ENCODE measurements at regions not wholly inside any gene's neighbourhood (a gene's known extent, or its start where the extent isn't known, plus 50 kb on each side); places are given as distances from the start of the nearest gene placed in this dataset.
"Not testable (repeated sequence)": the region's sequence is repeated elsewhere in the genome, so short reads cannot be mapped to it uniquely, and the experiment has no call there.

- Histone ChIP-seq H3K23ac (ENCODE audit: low read length in 2 of 2) (no peak overlapping the region), H4K8ac (ENCODE audit: low read length) (no peak overlapping the region), H2BK12ac (ENCODE audit: low read length in 2 of 2) (no peak overlapping the region), H3K18ac (ENCODE audit: low read depth in 1 of 2, low read length in 2 of 2) (no peak overlapping the region), H2AK5ac (ENCODE audit: low read length, severe bottlenecking) (no peak overlapping the region), H3K14ac (ENCODE audit: low read length in 2 of 2) (no peak overlapping the region), H3K4me3 (ENCODE audit: insufficient read depth in 1 of 2, low read depth in 1 of 2, low read length in 2 of 2) (no peak overlapping the region), H3K4me2 (ENCODE audit: low read length, poor library complexity, severe bottlenecking) (no peak overlapping the region), H2BK15ac (ENCODE audit: low read depth, poor library complexity, severe bottlenecking) (no peak overlapping the region), H3K9me3 (ENCODE audit: control insufficient read depth, low read length) (peaks cover 1% of the 10 kb centered on the region), H3K4ac (ENCODE audit: low read depth in 1 of 2, low read length in 2 of 2) (no peak overlapping the region), H3K9ac (ENCODE audit: low read length) (no peak overlapping the region), H2AFZ (ENCODE audit: low read depth, low read length) (no peak overlapping the region), H3K27ac (ENCODE audit: low read length, poor library complexity, severe bottlenecking) (no peak overlapping the region), H2BK5ac (ENCODE audit: low read depth, low read length, poor library complexity, severe bottlenecking) (no peak overlapping the region), H3K4me1 (ENCODE audit: control insufficient read depth, insufficient read depth, low read depth, low read length) (no peaks in the 10 kb centered on the region), H3K79me1 (replicated peaks; ENCODE audit: low read length, poor library complexity, severe bottlenecking) (no peaks in the 10 kb centered on the region), H2BK120ac (ENCODE audit: low read depth, low read length) (no peak overlapping the region), H3K27me3 (ENCODE audit: control insufficient read depth in 1 of 2, insufficient read depth in 1 of 2, low read length in 2 of 2) (peaks cover 0 to 20% of the 10 kb centered on the region in 2 experiments), H3K36me3 (ENCODE audit: control insufficient read depth in 1 of 2, insufficient read depth in 2 of 2, low read depth in 1 of 2, low read length in 2 of 2) (no peaks in the 10 kb centered on the region), H4K91ac (ENCODE audit: low read length) (no peak overlapping the region)
- 54% methylated on average over 1 of the region's 1 CpG for WGBS
- no peak for DNase-seq
These were observed 178.0 kb downstream of the ABCC12 start for GRCh38 chr16:47977802-47978201.

- Histone ChIP-seq H3K4ac (ENCODE audit: low read depth in 1 of 2, low read length in 2 of 2) (no peak overlapping the region), H3K27ac (ENCODE audit: low read length, poor library complexity, severe bottlenecking) (no peak overlapping the region), H3K9me3 (ENCODE audit: control insufficient read depth, low read length) (no peaks in the 10 kb centered on the region), H3K36me3 (ENCODE audit: control insufficient read depth in 1 of 2, insufficient read depth in 2 of 2, low read depth in 1 of 2, low read length in 2 of 2) (no peaks in the 10 kb centered on the region), H3K9ac (ENCODE audit: low read length) (no peak overlapping the region), H2BK12ac (ENCODE audit: low read length in 2 of 2) (no peak overlapping the region), H4K8ac (ENCODE audit: low read length) (no peak overlapping the region), H3K4me1 (ENCODE audit: control insufficient read depth, insufficient read depth, low read depth, low read length) (no peaks in the 10 kb centered on the region), H3K79me1 (replicated peaks; ENCODE audit: low read length, poor library complexity, severe bottlenecking) (no peaks in the 10 kb centered on the region), H2AFZ (ENCODE audit: low read depth, low read length) (no peak overlapping the region), H2BK5ac (ENCODE audit: low read depth, low read length, poor library complexity, severe bottlenecking) (no peak overlapping the region), H2BK15ac (ENCODE audit: low read depth, poor library complexity, severe bottlenecking) (no peak overlapping the region), H2AK5ac (ENCODE audit: low read length, severe bottlenecking) (no peak overlapping the region), H3K4me3 (ENCODE audit: insufficient read depth in 1 of 2, low read depth in 1 of 2, low read length in 2 of 2) (no peak overlapping the region), H3K4me2 (ENCODE audit: low read length, poor library complexity, severe bottlenecking) (no peak overlapping the region), H3K18ac (ENCODE audit: low read depth in 1 of 2, low read length in 2 of 2) (no peak overlapping the region), H4K91ac (ENCODE audit: low read length) (no peak overlapping the region), H3K27me3 (ENCODE audit: control insufficient read depth in 1 of 2, insufficient read depth in 1 of 2, low read length in 2 of 2) (peaks cover 0 to 20% of the 10 kb centered on the region in 2 experiments), H2BK120ac (ENCODE audit: low read depth, low read length) (no peak overlapping the region), H3K23ac (ENCODE audit: low read length in 2 of 2) (no peak overlapping the region), H3K14ac (ENCODE audit: low read length in 2 of 2) (no peak overlapping the region)
- no peak for DNase-seq
- 56% methylated on average over 12 of the region's 12 CpGs for whole genome bisulfite sequencing
These were observed 179.1 kb downstream of the ABCC12 start for GRCh38 chr16:47976636-47977210.

GRCh38 chr16:47974971-47975370 lies 180.8 kb downstream of the ABCC12 start:
- H3K18ac ChIP-seq (ENCODE audit: low read depth in 1 of 2, low read length in 2 of 2); H2AK5ac ChIP-seq (ENCODE audit: low read length, severe bottlenecking); H3K4me3 ChIP-seq (ENCODE audit: insufficient read depth in 1 of 2, low read depth in 1 of 2, low read length in 2 of 2); H3K23ac ChIP-seq (ENCODE audit: low read length in 2 of 2); H4K91ac ChIP-seq (ENCODE audit: low read length); H3K4me2 ChIP-seq (ENCODE audit: low read length, poor library complexity, severe bottlenecking); H3K36me3 ChIP-seq (ENCODE audit: control insufficient read depth in 1 of 2, insufficient read depth in 2 of 2, low read depth in 1 of 2, low read length in 2 of 2); H2AFZ ChIP-seq (ENCODE audit: low read depth, low read length); DNase-seq; H2BK15ac ChIP-seq (ENCODE audit: low read depth, poor library complexity, severe bottlenecking); H3K4ac ChIP-seq (ENCODE audit: low read depth in 1 of 2, low read length in 2 of 2); H3K9ac ChIP-seq (ENCODE audit: low read length); H3K79me1 ChIP-seq (replicated peaks; ENCODE audit: low read length, poor library complexity, severe bottlenecking); H2BK120ac ChIP-seq (ENCODE audit: low read depth, low read length); H2BK5ac ChIP-seq (ENCODE audit: low read depth, low read length, poor library complexity, severe bottlenecking); H4K8ac ChIP-seq (ENCODE audit: low read length); H3K14ac ChIP-seq (ENCODE audit: low read length in 2 of 2); H3K27ac ChIP-seq (ENCODE audit: low read length, poor library complexity, severe bottlenecking); H2BK12ac ChIP-seq (ENCODE audit: low read length in 2 of 2); H3K9me3 ChIP-seq (ENCODE audit: control insufficient read depth, low read length); H3K4me1 ChIP-seq (ENCODE audit: control insufficient read depth, insufficient read depth, low read depth, low read length): not testable (repeated sequence)
- peaks cover 0 to 20% of the 10 kb centered on the region in 2 experiments for H3K27me3 ChIP-seq (ENCODE audit: control insufficient read depth in 1 of 2, insufficient read depth in 1 of 2, low read length in 2 of 2)
- WGBS: 94% methylated on average over 5 of the region's 5 CpGs

GRCh38 chr16:47973552-47973951 lies 182.2 kb downstream of the ABCC12 start:
- Histone ChIP-seq H3K36me3 (ENCODE audit: control insufficient read depth in 1 of 2, insufficient read depth in 2 of 2, low read depth in 1 of 2, low read length in 2 of 2) (no peaks in the 10 kb centered on the region), H3K18ac (ENCODE audit: low read depth in 1 of 2, low read length in 2 of 2) (no peak overlapping the region), H3K9me3 (ENCODE audit: control insufficient read depth, low read length) (no peaks in the 10 kb centered on the region), H3K79me1 (replicated peaks; ENCODE audit: low read length, poor library complexity, severe bottlenecking) (no peaks in the 10 kb centered on the region), H4K91ac (ENCODE audit: low read length) (no peak overlapping the region), H3K23ac (ENCODE audit: low read length in 2 of 2) (no peak overlapping the region), H2BK12ac (ENCODE audit: low read length in 2 of 2) (no peak overlapping the region), H3K4me3 (ENCODE audit: insufficient read depth in 1 of 2, low read depth in 1 of 2, low read length in 2 of 2) (no peak overlapping the region), H2BK15ac (ENCODE audit: low read depth, poor library complexity, severe bottlenecking) (no peak overlapping the region), H3K9ac (ENCODE audit: low read length) (no peak overlapping the region), H3K27ac (ENCODE audit: low read length, poor library complexity, severe bottlenecking) (no peak overlapping the region), H2BK120ac (ENCODE audit: low read depth, low read length) (no peak overlapping the region), H4K8ac (ENCODE audit: low read length) (no peak overlapping the region), H3K4me2 (ENCODE audit: low read length, poor library complexity, severe bottlenecking) (no peak overlapping the region), H3K4ac (ENCODE audit: low read depth in 1 of 2, low read length in 2 of 2) (no peak overlapping the region), H3K4me1 (ENCODE audit: control insufficient read depth, insufficient read depth, low read depth, low read length) (no peaks in the 10 kb centered on the region), H2AK5ac (ENCODE audit: low read length, severe bottlenecking) (no peak overlapping the region), H2AFZ (ENCODE audit: low read depth, low read length) (no peak overlapping the region), H2BK5ac (ENCODE audit: low read depth, low read length, poor library complexity, severe bottlenecking) (no peak overlapping the region), H3K14ac (ENCODE audit: low read length in 2 of 2) (no peak overlapping the region), H3K27me3 (ENCODE audit: control insufficient read depth in 1 of 2, insufficient read depth in 1 of 2, low read length in 2 of 2) (peaks cover 0 to 15% of the 10 kb centered on the region in 2 experiments)
- WGBS: 93% methylated on average over 7 of the region's 7 CpGs
- DNase-seq: no peak

Data from mesenchymal stem cell (in vitro differentiated cells and primary cell).